HepG2 (cell line): ENCODE measurements at regions not wholly inside any gene's neighbourhood (a gene's known extent, or its start where the extent isn't known, plus 50 kb on each side); places are given as distances from the start of the nearest gene placed in this dataset.

Experiments used
- ATAC-seq: fragments of 200-7000 bp; cut with Tn5 transposase; 3 replicates; pipeline ENCODE4 v1.9.1; 2020; ENCODE audit warnings: mild to moderate bottlenecking, moderate library complexity
- BruUV-seq: library from RNA; stranded (reverse); fragments of 400-500 nt; replicated peaks from 2 replicates; lab custom pipeline; 2021; lab: Mats Ljungman, UMichigan
- CTCF ChIA-PET: fragments of 300-600 bp; formaldehyde crosslinking; extraction: SDS; loops from one replicate; lab custom pipeline; 2021; ENCODE audit warnings: low total read pairs, inconsistent platforms, low intra/inter-chr PET ratio; lab: Yijun Ruan, JAX
- POLR2A ChIA-PET: fragments of 350-600 bp; sonication (Branson Sonifier 250); formaldehyde crosslinking; loops from one replicate; lab custom pipeline; 2020; ENCODE audit warnings: antibody characterized with exemption, inconsistent platforms; lab: Yijun Ruan, JAX
- DNase-seq: peaks from one replicate; pipeline ENCODE4 v3.0.0-alpha.2; 2015; ENCODE audit warnings: low spot score
- FAIRE-seq: peaks from 3 replicates; lab custom pipeline; 2011; peaks lifted over from hg19 to GRCh38; lab: Jason Lieb, UNC
- H2AFZ ChIP-seq: one replicate; pipeline ENCODE4 v1.6.1; 2011; ENCODE audit warnings: low read length, inconsistent platforms
- H3K27ac ChIP-seq: fragments of 300-600 bp; 3 replicates; pipeline ENCODE4 v1.8.0; 2011; ENCODE audit warnings: mixed run types, mild to moderate bottlenecking, mixed read lengths, low read length, inconsistent platforms; ENCODE audit not compliant: insufficient read depth; ENCODE audit errors: extremely low read length
- H3K27me3 ChIP-seq, 2 experiments: fragments of 200-600 bp in 1 of 2; 2 replicates in 1 of 2; 3 replicates in 1 of 2; pipeline versions ENCODE4 v1.6.0 to v1.8.0; 2011; ENCODE audit warnings: low read length in 2 of 2, mild to moderate bottlenecking in 2 of 2, moderate library complexity in 2 of 2, inconsistent platforms in 1 of 2; ENCODE audit not compliant: insufficient read depth in 2 of 2, control insufficient read depth in 1 of 2
- H3K36me3 ChIP-seq, 2 experiments: fragments of 200-600 bp in 1 of 2; replicated peaks in 1 of 2; 2 replicates in 1 of 2; 3 replicates in 1 of 2; pipeline versions ENCODE4 v1.5.1 to v1.8.0; 2011; ENCODE audit warnings: low read length in 2 of 2, inconsistent platforms in 1 of 2; ENCODE audit not compliant: insufficient read depth in 2 of 2, control insufficient read depth in 1 of 2
- H3K4me1 ChIP-seq: 2 replicates; pipeline ENCODE4 v1.5.1; 2012; ENCODE audit warnings: low read length, inconsistent platforms; ENCODE audit not compliant: insufficient read depth
- H3K4me2 ChIP-seq: 2 replicates; pipeline ENCODE4 v1.6.0; 2011; ENCODE audit warnings: low read depth, low read length, inconsistent platforms
- H3K4me3 ChIP-seq, 3 experiments: fragments of 200-600 bp in 1 of 3; sonication (generic), shearing (Covaris generic) in 1 of 3; replicated peaks in 1 of 3; 2 replicates each; pipeline ENCODE4 v1.5.1; 2011 to 2016; ENCODE audit warnings: low read length in 3 of 3, inconsistent platforms in 2 of 3, low read depth in 2 of 3, mild to moderate bottlenecking in 2 of 3, control low read depth in 1 of 3, mixed read lengths in 1 of 3; ENCODE audit not compliant: insufficient read depth in 1 of 3
- H3K79me2 ChIP-seq: one replicate; pipeline ENCODE4 v1.6.1; 2011; ENCODE audit warnings: low read length, inconsistent platforms; ENCODE audit not compliant: insufficient read depth
- H3K9ac ChIP-seq: 2 replicates; pipeline ENCODE4 v1.6.0; 2011; ENCODE audit warnings: mild to moderate bottlenecking, low read depth, low read length, inconsistent platforms; ENCODE audit not compliant: insufficient read depth
- H3K9me3 ChIP-seq: 2 replicates; pipeline ENCODE4 v1.5.1; 2012; ENCODE audit warnings: mild to moderate bottlenecking, low read length
- H4K20me1 ChIP-seq: 2 replicates; pipeline ENCODE4 v1.6.0; 2011; ENCODE audit warnings: inconsistent platforms, mild to moderate bottlenecking, low read length, moderate library complexity; ENCODE audit not compliant: insufficient read depth
- ATM ChIP-seq: fragments of 450-650 bp; IDR thresholded peaks from 2 replicates; pipeline ENCODE4 v1.7.1; 2017; ENCODE audit warnings: mild to moderate bottlenecking, borderline replicate concordance
- EEA1 ChIP-seq: sonication (generic); formaldehyde crosslinking; IDR thresholded peaks from 2 replicates; pipeline ENCODE4 v1.5.1; 2020; ENCODE audit warnings: mild to moderate bottlenecking, missing genetic modification reagents, borderline replicate concordance
- GLI4 ChIP-seq: sonication (generic); formaldehyde crosslinking; IDR thresholded peaks from 2 replicates; pipeline ENCODE4 v1.5.1; 2020; ENCODE audit warnings: missing genetic modification reagents, mild to moderate bottlenecking, moderate library complexity, borderline replicate concordance
- GTF3A ChIP-seq: sonication (generic); formaldehyde crosslinking; conservative IDR thresholded peaks from 2 replicates; pipeline ENCODE4 v1.4.0; 2020; ENCODE audit warnings: mild to moderate bottlenecking, missing genetic modification reagents
- IKZF1 ChIP-seq: fragments of 450-650 bp; IDR thresholded peaks from 2 replicates; pipeline ENCODE4 v1.7.1; 2016
- JARID2 ChIP-seq: sonication (generic); formaldehyde crosslinking; IDR thresholded peaks from 2 replicates; pipeline ENCODE4 v1.8.1; 2023; ENCODE audit warnings: missing genetic modification reagents, inconsistent platforms; ENCODE audit not compliant: insufficient replicate concordance
- MAFK ChIP-seq, 2 experiments: IDR thresholded peaks in 1 of 2; conservative IDR thresholded peaks in 1 of 2; 2 replicates each; pipeline ENCODE4 v1.6.1; 2011; ENCODE audit warnings: improper control_type of control experiment in 2 of 2, low read length in 2 of 2
- NR2C2 ChIP-seq: sonication (generic); formaldehyde crosslinking; IDR thresholded peaks from 2 replicates; pipeline ENCODE4 v1.4.0; 2020; ENCODE audit warnings: missing genetic modification reagents, mild to moderate bottlenecking, moderate library complexity, borderline replicate concordance
- POLR2A ChIP-seq, 2 experiments: IDR thresholded peaks; 2 replicates each; pipeline ENCODE4 v1.6.1; 2011; ENCODE audit warnings: low read depth in 2 of 2, low read length in 2 of 2, mild to moderate bottlenecking in 1 of 2, moderate library complexity in 1 of 2; ENCODE audit not compliant: insufficient read depth in 1 of 2
- PRDM15 ChIP-seq: sonication (generic); formaldehyde crosslinking; IDR thresholded peaks from 2 replicates; pipeline ENCODE4 v1.4.0; 2020; ENCODE audit warnings: missing genetic modification reagents
- PRDM4 ChIP-seq: sonication (generic); formaldehyde crosslinking; IDR thresholded peaks from 2 replicates; pipeline ENCODE4 v1.9.0; 2021; ENCODE audit warnings: missing genetic modification reagents, borderline replicate concordance
- PRMT3 ChIP-seq: sonication (generic); formaldehyde crosslinking; IDR thresholded peaks from 2 replicates; pipeline ENCODE4 v1.8.1; 2022; ENCODE audit warnings: low read depth, mild to moderate bottlenecking, moderate library complexity, missing genetic modification reagents, borderline replicate concordance
- SP5 ChIP-seq: IDR thresholded peaks from 2 replicates; pipeline ENCODE4 v1.6.1; 2016; ENCODE audit warnings: low read depth, borderline replicate concordance
- ZBTB8A ChIP-seq: sonication (generic); formaldehyde crosslinking; IDR thresholded peaks from 2 replicates; pipeline ENCODE4 v1.4.0; 2020; ENCODE audit warnings: mild to moderate bottlenecking, low read depth, missing genetic modification reagents, borderline replicate concordance
- ZNF782 ChIP-seq: sonication (generic); formaldehyde crosslinking; IDR thresholded peaks from 2 replicates; pipeline ENCODE4 v1.4.0; 2020; ENCODE audit warnings: missing genetic modification reagents, mild to moderate bottlenecking, borderline replicate concordance
- WGBS: methylation state at CpG from one replicate; pipeline ENCODE4 v1.1.6; 2017; ENCODE audit warnings: low lambda C conversion rate; 5-methylcytosine and 5-hydroxymethylcytosine counted together
- in situ Hi-C: cut with HindIII; loops from 2 replicates; pipeline ENCODE4 v1.10.0; 2017; ENCODE audit warnings: low pct_unique_long_range_greater_than_20kb; ENCODE audit not compliant: extremely low pct_ligation_motif_present
- intact Hi-C: fragments of 100-400 bp; cut with micrococcal nuclease; formaldehyde crosslinking; loops from one replicate; pipeline ENCODE4 v1.10.0; 2022; ENCODE audit not compliant: unreplicated experiment

- H3K79me2 ChIP-seq = no peaks in the 10 kb centered on the region
- POLR2A ChIA-PET = no interaction called here
- H3K9me3 ChIP-seq = no peaks in the 10 kb centered on the region
- H3K4me1 ChIP-seq = no peaks in the 10 kb centered on the region
- H2AFZ ChIP-seq = no peak overlapping the region
- no TSS peak for BruUV-seq
- in situ Hi-C loops (loop anchor here (25.0 kb wide), 1 partner anchor 932 kb away; no protein-coding TSS in a partner anchor), intact Hi-C loops (no loop called here)
- CTCF ChIA-PET = no interaction called here
- H3K36me3 ChIP-seq = no peaks in the 10 kb centered on the region
- no peak overlapping the region for H3K4me3 ChIP-seq
- FAIRE-seq = no peak
- ATAC-seq = no peak
- TF ChIP-seq PRMT3 (CRISPR knock-in tag) = no peak
- no peak for TF ChIP-seq EEA1
- TF ChIP-seq MAFK (conservative IDR thresholded peaks at IDR 0.05 in 1 of 2, IDR thresholded peaks at IDR 0.05 in 1 of 2; ENCODE audit: low read length in 2 of 2) = no peak
- no peak for TF ChIP-seq PRDM4 (CRISPR knock-in tag)
- TF ChIP-seq ZNF782 = no peak
- TF ChIP-seq PRDM15 (CRISPR knock-in tag) = no peak
- TF ChIP-seq GTF3A (CRISPR knock-in tag) = no peak
- TF ChIP-seq ATM = no peak
- no peak for TF ChIP-seq ZBTB8A
- no peak for TF ChIP-seq POLR2A (IDR thresholded peaks at IDR 0.05; ENCODE audit: insufficient read depth in 1 of 2, low read depth in 2 of 2, low read length in 2 of 2)
- TF ChIP-seq IKZF1 = no peak
- TF ChIP-seq JARID2 (CRISPR knock-in tag) = no peak
- TF ChIP-seq GLI4 (CRISPR knock-in tag) = no peak
- no peak for TF ChIP-seq NR2C2 (CRISPR knock-in tag)
- TF ChIP-seq SP5 (CRISPR knock-in tag) = no peak
- no peak overlapping the region for H3K4me2 ChIP-seq
- WGBS = 17% methylated on average over 3 of the region's 3 CpGs
- no peak overlapping the region for H3K9ac ChIP-seq
- H4K20me1 ChIP-seq = no peaks in the 10 kb centered on the region
- no peaks in the 10 kb centered on the region for H3K27me3 ChIP-seq
- no peak for DNase-seq
- no peak overlapping the region for H3K27ac ChIP-seq
Observed at GRCh38 chr3:157605356-157605755, 102.1 kb upstream of the VEPH1 start.
